NCI-H2171 treated with DMSO at 0.1 percent for 48 hours (cell line): ENCODE measurements at regions not wholly inside any gene's neighbourhood (a gene's known extent, or its start where the extent isn't known, plus 50 kb on each side); places are given as distances from the start of the nearest gene placed in this dataset.
"Not testable (repeated sequence)": the region's sequence is repeated elsewhere in the genome, so short reads cannot be mapped to it uniquely, and the experiment has no call there.

ENCODE experiments used
- DNase-seq: peaks from one replicate; lab custom pipeline; 2025; lab: John Stamatoyannopoulos, UW

DNA sequence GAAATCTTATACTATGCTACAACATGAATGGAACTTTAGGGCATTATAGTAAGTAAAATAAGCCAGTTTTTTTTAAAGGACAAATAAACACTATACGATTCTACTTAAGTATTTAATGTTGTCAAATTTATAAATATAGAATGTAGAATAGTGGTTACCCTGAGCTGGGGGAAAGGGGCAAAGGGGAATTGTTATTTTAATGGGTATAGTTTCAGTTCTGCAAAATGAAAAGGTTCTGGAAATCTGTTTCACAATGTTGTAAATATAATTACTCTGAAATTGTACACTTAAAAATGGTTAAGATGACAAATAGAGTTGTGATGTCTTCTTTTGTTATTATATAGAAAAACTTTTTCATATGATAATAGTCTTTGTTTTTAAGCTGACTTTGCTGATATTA lies 366.3 kb downstream of the MRPL39 start:
- DNase-seq = no peak

DNA sequence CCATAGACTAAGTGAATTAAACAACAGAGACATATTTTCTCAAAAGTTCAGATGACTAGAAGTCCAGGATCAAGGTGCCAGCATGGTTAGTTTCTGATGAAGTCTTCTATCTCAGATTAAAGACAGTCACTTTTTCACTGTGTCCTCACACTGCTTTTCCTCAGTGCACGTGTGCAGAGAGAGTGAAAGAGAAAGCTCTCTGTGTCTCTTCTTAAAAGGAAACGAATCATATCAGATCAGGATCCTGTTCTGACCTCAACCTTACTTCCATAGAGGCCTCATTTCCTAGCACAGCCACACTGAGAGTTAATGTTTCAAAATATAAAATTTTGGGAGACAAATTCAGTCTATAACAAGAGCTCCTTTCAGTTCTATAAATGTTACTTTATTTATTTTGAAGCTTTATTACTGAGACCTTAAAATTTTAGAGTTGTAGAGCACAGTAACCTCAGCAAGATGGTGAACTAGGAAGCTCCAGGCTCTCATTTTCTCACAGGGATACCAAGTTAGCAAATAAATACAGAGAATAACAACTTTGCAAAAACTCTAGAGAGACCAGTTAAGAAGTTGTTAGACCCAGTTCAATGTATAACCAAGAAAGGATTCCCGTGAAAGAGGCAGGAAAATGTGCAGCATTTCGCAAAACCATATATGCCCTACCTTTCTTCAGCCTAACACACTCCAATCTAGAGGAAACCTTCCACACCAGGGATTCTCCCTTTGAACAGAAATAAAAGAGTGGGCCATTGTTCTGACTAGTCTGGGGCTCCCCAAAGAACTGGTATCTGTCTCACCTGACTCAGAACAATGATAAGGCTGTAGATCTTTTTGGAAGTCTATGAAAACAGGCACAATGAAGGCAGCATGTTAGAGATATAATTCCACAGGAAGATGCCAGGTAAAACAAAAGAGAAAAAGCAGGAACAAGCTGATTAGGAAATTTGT lies 372.2 kb downstream of the MRPL39 start:
- DNase-seq = no peak

DNA sequence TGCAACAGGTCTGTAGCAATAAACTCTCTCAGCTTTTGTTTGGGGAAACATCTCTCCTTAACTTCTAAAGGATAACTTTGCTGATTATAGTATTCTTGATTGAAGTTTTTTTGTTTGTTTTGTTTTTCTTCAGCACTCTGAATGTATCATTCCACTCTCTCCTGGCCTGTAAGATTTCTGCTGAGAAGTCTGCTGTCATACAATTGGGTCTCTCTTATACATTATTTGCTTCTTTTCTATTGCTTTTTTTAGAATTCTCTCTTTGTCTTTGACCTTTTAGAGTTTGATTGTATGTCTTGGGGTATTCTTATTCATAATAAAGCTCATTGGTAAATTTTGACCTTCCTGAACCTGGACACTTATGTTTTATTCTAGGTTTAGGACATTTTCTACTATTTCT lies 386.3 kb downstream of the MRPL39 start:
- no peak for DNase-seq

DNA sequence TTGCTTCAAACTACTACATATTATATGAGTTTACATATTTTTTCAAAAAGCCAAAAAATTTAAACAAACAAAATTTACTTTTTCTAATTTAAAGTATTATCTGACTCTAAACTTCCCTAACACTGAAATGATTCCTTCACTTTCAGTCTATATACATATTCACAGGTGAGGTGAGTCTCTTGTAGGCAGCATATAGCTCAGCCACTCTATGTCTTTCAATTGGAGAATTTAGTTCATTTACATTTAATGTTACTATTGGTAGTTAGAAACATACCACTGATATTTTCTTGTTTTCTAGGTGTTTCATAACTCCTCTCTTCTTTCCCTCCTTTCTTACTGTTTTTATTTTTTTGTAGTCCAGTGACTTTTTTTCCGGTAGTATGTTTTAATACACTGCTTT lies 387.1 kb downstream of the MRPL39 start:
- no peak for DNase-seq

DNA sequence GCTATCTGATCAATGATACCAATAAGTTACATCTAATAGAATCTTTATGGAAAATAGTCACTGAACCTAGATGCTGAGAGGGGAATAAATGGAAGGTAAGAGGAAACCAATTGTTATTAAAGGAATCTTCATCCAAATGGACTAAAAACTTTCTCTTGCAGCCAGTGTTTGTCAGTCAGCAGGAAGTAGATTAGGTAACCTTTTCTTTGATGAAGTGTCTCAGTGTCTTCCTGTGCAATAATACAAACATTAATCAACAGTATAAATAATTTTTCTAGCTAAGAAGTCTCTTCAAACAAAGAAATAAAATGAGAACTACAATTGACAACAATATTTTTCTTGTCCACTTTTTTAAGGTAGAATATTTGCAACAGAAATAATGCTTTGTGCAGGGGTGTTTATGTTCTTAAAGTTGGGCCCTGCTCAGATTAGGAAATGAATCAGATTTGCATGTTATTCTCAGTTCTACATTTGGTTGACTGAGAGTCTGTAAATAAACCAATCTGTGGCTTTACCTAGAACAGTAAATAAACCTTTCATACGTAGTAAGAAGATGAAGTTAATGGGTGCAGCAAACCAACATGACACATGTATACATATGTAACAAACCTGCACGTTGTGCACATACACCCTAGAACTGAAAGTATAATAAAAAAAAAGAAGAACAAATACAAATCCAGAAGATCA lies 391.4 kb downstream of the MRPL39 start:
- no peak for DNase-seq

DNA sequence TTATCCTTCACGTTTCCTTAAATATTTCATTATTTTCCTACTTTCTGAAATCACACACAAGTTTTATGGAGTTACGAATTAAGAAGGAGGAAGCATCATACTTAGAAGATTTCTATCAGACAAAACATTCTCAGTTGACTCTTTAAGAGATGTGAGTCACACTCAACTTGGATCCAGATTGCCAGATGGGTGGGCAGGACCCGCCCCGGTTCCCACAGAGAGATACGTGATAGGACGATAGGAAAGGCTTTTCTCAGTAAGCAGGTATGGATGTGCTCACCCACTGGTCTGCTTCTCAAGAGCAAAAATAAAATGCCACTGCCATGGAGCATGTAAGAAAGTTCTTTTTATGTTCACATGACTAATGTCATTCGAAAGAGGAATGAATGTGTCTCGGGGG lies 392.6 kb downstream of the MRPL39 start:
- no peak for DNase-seq

DNA sequence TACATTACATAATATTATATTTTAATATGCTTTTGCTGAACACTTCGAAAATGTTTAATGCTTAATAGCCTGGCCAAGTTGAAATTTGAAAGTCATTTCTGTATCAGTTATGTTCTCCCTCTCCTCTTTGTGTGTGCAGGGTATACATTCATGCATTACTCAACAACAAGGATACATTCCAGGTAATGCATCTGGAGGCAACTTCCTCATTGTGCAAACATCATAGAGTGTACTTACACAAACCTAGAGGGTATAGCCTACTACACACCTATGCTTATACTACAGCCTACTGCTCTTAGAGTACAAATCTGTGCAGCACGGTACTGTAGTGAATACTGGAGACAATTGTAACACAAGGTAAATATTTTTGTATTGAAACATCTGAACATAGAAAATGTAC lies 407.3 kb downstream of the MRPL39 start:
- no peak for DNase-seq

DNA sequence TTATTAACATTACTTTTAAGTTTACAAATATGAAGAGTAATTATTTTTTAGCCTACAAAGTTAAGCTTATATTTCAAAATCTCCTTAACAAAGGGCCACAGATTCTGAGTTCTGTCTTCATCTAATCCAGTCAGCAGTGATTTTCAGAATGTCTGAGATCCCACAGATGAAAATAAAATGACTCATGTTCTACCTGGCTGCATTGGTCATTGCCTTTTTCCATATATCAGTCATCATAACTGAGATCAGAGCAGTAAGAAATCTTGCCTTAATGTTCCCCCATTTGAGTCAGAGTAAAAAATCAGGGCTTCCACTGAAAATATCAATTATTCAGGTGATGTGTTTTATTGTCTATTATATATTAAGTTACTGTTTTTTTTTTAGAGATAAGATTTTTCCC lies 416.1 kb downstream of the MRPL39 start:
- DNase-seq = no peak

DNA sequence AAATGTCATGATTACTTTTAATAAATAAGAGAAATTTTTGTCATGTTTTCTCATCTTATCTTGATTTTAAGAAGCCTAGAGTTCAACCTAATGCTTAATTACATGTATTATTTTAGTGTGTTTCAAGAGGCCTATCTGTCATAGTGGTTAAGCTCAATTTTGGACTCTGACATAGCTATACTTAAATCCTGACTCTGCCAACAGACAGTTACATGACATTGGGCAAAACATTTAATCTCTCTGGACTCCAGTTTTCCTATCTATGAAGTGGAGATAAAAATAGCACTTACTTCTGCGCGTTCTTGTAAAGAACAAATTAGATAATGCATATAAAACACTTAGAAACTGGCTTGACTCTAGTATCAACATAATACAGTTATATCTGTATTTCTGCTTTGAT lies 417.8 kb downstream of the MRPL39 start:
- DNase-seq = no peak

DNA sequence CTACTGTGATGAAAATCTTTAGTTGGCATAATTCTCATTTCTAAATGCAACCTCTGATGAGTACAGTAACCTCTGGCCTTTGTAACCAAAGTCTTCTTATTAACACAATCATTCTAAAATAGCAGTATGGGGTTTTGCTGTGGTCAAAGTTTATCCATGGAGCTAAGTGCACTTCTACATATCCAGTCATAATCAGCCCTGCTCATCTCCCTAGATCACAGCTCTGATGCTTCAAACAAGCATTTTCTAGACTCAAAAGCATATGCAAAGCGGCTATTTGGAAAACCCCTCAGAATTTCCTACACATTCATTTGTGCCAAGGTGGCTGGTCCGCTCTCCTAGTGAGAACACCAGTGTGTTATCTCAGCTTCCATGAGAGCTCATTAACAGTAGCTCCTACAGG lies 418.6 kb downstream of the MRPL39 start:
- DNase-seq = no peak

DNA sequence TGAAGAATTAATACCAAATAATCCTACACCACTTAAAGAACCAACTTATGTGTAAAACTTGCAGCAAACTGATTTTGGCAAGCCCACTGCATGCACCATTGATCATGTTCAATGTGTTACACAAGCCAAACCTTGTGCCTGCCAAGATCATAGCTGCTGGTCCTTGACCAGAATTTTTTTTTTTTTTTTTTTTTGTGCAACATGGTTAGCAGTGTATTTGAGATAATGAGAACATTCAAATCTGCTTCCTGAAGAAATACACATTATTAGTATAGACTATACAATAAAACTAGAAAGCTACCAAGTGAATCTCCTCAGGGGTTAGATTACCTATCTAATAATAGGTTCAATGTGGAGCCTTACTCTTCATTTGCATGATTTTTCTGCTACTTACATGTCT lies 421.0 kb downstream of the MRPL39 start:
- no peak for DNase-seq

DNA sequence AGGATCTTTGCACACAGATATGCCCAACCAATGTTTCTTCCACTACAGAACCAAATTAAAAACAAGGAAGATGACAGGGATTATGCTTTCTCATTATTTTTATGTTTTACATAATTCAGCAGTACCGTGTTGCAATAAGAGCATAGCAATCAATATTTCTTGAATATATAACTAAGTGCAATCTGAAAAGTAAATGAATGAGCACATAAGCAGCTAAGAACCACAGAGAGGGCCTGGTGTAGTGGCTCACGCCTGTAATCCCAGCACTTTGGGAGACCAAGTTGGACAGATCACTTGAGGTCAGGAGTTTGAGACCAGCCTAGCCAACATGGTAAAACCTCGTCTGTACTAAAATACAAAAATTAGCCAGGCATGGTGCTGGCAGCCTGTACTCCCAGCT lies 423.7 kb downstream of the MRPL39 start:
- no peak for DNase-seq

DNA sequence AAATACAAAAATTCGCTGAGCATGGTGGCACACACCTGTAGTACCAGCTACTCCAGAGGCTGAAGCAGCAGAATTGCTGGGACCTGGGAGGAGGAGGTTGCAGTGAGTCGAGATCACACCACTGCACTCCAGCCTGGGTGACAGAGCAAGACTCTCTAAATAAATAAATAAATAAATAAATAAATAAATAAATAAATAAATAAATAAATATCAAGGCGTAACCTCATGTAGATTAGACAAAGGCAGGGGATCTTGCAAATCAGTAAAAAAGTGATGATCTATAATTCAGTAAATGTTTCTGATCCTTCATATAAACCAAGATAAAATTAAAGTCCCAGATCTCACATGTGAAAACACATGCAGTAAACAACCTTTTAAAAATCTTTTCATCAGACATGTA lies 425.6 kb downstream of the MRPL39 start:
- not testable (repeated sequence) for DNase-seq

DNA sequence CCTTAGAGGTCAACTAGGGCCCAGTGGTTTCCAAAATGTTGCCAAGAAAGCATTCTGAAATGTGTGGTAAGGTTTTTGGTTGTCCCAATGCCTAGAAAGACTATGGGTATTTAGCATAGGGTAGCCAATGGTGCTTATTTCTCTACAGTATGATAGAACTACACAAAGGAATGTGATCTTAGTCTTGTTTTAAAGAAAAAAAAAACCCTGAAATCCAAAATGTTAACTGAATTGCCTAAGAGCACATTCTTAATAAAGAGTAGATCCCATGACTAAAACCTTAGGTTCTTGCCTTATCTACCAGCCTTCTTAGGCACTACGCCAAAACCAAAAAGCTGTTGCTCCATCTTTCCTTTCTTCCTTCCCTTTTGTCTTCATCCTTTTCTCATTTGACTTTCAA lies 428.2 kb downstream of the MRPL39 start:
- no peak for DNase-seq

DNA sequence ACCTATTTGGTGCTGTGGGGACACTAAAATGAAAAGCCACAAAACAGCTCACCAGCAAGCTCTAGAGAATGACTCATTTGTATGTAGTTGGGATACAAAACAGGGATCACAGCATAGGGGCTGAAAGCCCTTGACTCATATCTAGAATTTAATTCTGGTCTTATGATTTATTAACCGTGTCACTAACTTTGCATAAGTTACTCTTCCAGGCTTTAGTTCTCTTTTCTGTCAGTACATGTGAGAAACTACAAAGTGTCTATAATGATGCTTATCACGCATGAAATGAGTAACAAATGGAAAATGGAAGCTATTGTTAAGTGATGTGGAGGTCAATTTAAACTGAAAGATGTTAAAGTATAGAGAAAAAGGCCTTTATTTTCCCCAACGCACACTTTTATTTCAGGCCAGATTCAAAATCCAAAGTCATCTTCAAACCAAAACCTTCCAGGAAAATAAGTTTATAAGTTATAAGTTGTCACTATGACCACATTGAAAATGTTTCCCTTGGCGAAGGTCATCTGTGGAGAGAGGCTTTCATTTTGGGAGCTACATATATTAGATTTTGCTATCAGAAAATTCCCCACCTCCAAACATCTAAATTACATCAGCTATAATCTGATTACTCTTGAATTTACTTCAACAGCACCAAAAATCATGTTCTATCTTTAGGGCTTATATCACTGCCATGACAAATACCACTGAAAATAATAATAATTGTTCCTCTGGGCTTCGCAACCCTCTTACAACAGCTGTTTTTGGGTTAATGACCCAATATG lies 430.5 kb downstream of the MRPL39 start:
- DNase-seq = no peak

DNA sequence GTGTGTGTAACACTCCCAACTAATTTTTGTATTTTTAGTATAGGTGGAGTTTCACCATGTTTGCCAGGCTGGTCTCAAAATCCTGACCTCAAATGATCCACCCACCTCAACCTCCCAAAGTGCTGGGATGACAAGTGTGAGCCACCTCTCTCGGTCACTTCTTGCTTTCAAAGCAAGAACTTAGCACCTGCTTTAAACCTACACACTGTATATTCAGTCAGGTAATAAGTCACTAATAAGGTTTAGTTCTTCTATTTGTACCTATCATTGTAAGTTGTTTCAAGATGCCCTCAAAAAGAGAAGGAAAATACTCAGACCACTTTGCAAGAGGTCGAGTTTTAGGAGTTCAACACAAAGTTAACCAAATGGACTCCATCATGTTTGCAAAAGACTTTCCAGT lies 431.3 kb downstream of the MRPL39 start:
- no peak for DNase-seq

DNA sequence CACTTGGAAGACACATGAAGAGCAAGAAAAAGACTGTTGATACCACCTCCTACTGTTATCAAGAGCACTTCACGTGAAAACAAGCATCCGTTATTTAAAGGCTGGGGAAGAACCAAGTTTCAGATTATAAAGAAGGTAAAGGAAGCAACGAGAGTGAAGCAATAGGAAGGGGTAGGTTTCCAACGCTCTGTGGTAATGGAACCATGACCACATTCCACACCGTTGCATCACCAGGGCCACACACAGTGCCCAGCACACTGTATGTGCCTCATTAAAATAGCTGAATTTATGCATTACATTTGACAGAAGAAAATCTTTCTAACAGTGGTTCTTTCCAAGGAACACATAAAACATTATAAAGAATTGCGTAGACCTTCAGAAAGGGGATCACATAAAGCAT lies 435.8 kb downstream of the MRPL39 start:
- DNase-seq = no peak

DNA sequence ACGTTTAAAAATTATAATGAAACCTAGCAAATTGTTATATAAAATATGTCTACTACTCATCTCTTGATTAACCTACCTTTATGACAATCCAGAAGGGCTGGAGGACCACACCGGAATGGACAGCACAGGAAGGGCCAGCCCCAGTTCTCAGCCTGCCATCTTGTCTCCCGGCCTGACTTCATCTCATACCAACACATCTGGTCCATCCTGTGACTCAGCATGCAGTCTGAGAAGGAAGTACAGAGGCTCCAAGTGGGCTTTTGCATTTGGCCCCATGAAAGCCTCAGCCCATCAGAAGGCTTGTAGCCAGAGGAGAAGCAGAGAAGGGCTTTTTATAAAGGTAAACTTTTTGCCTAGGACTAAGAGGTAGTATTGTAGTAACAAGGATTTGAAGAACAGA lies 436.6 kb downstream of the MRPL39 start:
- no peak for DNase-seq

DNA sequence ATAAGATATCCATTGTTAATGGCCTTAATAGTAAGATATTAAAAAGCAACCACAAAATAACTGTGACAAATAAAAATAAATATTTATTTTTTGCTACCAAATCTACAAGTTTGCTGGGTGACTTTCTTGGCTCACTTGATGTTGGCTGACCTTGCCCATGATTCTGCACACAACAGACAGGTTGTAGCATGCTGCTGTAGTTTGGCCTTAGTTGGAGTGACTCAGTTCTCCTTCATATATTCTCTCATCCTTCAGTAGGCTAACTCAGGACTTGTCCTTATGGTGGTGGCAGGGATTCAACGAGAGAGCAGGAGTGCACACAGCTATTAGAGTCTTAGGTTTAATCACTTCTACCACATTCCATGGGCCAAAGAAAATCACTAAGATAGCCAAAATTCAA lies 437.9 kb downstream of the MRPL39 start:
- no peak for DNase-seq

DNA sequence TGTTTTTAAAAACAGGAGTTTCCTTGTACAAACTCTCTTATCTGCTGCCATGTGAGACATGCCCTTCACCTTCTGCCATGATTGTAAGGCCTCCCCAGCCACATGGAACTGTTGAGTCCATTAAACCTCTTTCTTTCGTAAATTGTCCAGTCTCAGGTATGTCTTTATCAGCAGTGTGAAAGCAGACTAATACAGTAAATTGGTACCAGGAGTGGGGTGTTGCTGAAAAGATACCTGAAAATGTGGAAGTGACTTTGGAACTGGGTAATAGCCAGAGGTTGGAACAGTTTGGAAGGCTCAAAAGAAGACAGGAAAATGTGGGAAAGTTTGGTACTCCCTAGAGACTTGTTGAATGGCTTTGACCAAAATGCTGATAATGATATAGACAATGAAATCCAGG lies 440.4 kb downstream of the MRPL39 start:
- DNase-seq = not testable (repeated sequence)

DNA sequence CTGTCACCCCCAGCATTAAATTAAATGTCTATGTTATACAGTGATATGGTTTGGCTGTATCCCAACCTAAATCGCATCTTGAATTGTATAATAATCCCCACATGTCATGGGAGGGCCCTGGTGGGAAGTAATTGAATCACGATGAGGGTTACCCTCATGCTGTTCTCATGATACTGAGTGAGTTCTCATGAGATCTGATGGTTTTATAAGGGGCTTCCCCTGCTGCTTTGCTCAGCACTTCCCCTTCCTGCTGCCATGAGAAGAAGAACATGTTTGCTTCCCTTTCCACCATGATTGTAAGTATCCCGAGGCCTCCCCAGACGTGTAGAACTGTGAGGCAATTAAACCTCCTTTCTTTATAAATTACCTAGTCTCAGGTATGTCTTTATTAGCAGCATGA lies 445.7 kb downstream of the MRPL39 start:
- no peak for DNase-seq

DNA sequence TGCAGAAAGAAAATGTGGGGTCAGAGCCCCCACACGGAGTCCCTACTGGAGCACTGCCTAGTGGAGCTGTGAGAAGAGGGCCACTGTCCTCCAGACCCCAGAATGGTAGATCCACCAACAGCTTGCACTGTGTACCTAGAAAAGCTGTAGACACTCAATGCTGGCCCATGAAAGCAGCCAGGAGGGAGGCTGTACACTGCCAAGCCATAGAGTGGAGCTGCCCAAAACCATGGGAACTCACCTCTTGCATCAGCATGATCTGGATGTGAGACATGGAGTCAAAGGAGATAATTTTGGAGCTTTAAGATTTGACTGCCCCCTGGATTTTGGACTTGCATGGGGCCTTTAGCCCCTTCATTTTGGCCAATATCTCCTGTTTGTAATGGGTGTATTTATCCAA lies 452.3 kb downstream of the MRPL39 start:
- DNase-seq = not testable (repeated sequence)

DNA sequence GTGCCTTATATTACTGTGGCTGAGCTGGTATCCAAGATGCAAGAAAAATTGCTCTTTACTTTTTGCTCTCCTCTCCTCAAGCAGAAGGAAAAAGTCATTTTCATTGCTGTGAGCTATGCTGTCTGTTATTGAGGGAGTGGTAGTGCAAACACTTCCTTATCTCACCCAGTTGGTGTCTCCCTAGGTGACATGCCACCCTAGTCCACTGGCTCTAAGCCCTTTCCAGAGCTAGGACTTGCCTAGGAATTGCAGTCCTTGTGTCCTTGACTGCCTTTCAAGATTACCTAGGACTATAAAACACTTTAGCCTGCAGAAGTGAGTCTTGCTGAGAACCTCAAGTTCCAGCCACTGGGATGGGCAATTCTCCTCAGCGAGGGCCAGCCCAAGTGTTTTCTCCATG lies 458.3 kb downstream of the MRPL39 start:
- DNase-seq = no peak
